NB4 (cell line): ENCODE measurements at regions not wholly inside any gene's neighbourhood (a gene's known extent, or its start where the extent isn't known, plus 50 kb on each side); places are given as distances from the start of the nearest gene placed in this dataset.
"Not testable (repeated sequence)": the region's sequence is repeated elsewhere in the genome, so short reads cannot be mapped to it uniquely, and the experiment has no call there.

Source experiments
- CTCF ChIP-seq: IDR thresholded peaks from one replicate; pipeline ENCODE4 v1.5.1; 2012; ENCODE audit warnings: low read depth, low read length
- MAX ChIP-seq: IDR thresholded peaks from 2 replicates; pipeline ENCODE4 v1.6.1; 2011; ENCODE audit warnings: low read depth, low read length
- POLR2A ChIP-seq: IDR thresholded peaks from 2 replicates; pipeline ENCODE4 v1.6.1; 2011; ENCODE audit warnings: mild to moderate bottlenecking; ENCODE audit not compliant: insufficient read length; ENCODE audit errors: extremely low read depth

GRCh38 chr9:61983954-61984353, 794.1 kb downstream of the SPATA31A7 start:
- TF ChIP-seq CTCF, POLR2A, MAX: not testable (repeated sequence)
